GM23338 (cell line): ENCODE measurements at regions not wholly inside any gene's neighbourhood (a gene's known extent, or its start where the extent isn't known, plus 50 kb on each side); places are given as distances from the start of the nearest gene placed in this dataset.

Experiments used
- ATAC-seq: fragments of 200-7000 bp; cut with Tn5 transposase; 3 replicates; pipeline ENCODE4 v1.9.1; 2020
- DNase-seq: peaks from one replicate; pipeline ENCODE4 v3.0.0-alpha.2; 2015; ENCODE audit warnings: low spot score
- H2AFZ ChIP-seq: fragments of 200-600 bp; sonication (generic); 2 replicates; pipeline ENCODE4 v1.8.0; 2016; ENCODE audit warnings: antibody characterized with exemption, mild to moderate bottlenecking, moderate library complexity
- H3F3A ChIP-seq: fragments of 200-600 bp; sonication (generic); replicated peaks from 2 replicates; pipeline ENCODE4 v1.8.0; 2017; ENCODE audit warnings: antibody characterized with exemption, mixed run types, low read depth
- H3K27ac ChIP-seq: fragments of 200-600 bp; sonication (generic); 2 replicates; pipeline ENCODE4 v1.6.1; 2016; ENCODE audit warnings: low read depth
- H3K27me3 ChIP-seq: fragments of 200-600 bp; sonication (generic); 2 replicates; pipeline ENCODE4 v1.8.0; 2016; ENCODE audit warnings: mild to moderate bottlenecking, mixed run types, moderate library complexity; ENCODE audit not compliant: insufficient read depth
- H3K36me3 ChIP-seq: fragments of 200-600 bp; sonication (generic); 2 replicates; pipeline ENCODE4 v1.8.0; 2016; ENCODE audit warnings: mild to moderate bottlenecking; ENCODE audit not compliant: insufficient read depth
- H3K4me1 ChIP-seq: fragments of 200-600 bp; sonication (generic); 2 replicates; pipeline ENCODE4 v1.8.0; 2016; ENCODE audit warnings: mild to moderate bottlenecking, moderate library complexity; ENCODE audit not compliant: insufficient read depth
- H3K4me2 ChIP-seq: fragments of 200-600 bp; sonication (generic); 2 replicates; pipeline ENCODE4 v1.7.1; 2017; ENCODE audit warnings: mixed run types
- H3K4me3 ChIP-seq: fragments of 200-600 bp; sonication (generic); 2 replicates; pipeline ENCODE4 v1.6.1; 2016; ENCODE audit warnings: mixed run types
- H3K79me2 ChIP-seq: fragments of 200-600 bp; sonication (generic); replicated peaks from 2 replicates; pipeline ENCODE4 v1.8.0; 2017; ENCODE audit warnings: mild to moderate bottlenecking; ENCODE audit not compliant: insufficient read depth
- H3K9me2 ChIP-seq: fragments of 200-600 bp; sonication (generic); 2 replicates; pipeline ENCODE4 v1.8.0; 2017; ENCODE audit not compliant: insufficient read depth
- H4K20me1 ChIP-seq: fragments of 200-600 bp; sonication (generic); replicated peaks from 2 replicates; pipeline ENCODE4 v1.8.0; 2017; ENCODE audit warnings: mild to moderate bottlenecking; ENCODE audit not compliant: insufficient read depth
- H3K27ac Mint-ChIP-seq: 2 replicates; pipeline ENCODE4 v1.8.0; 2020; ENCODE audit warnings: inconsistent platforms, mild to moderate bottlenecking, moderate library complexity, mixed read lengths
- H3K27me3 Mint-ChIP-seq: 3 replicates; pipeline ENCODE4 v1.8.0; 2022; ENCODE audit warnings: low read depth, mild to moderate bottlenecking, moderate library complexity, mixed read lengths, inconsistent platforms; ENCODE audit not compliant: insufficient read depth, poor library complexity
- H3K36me3 Mint-ChIP-seq: 3 replicates; pipeline ENCODE4 v1.8.0; 2021; ENCODE audit warnings: low read depth, mild to moderate bottlenecking, inconsistent platforms, moderate library complexity, mixed read lengths
- H3K4me1 Mint-ChIP-seq: 3 replicates; pipeline ENCODE4 v1.8.0; 2020; ENCODE audit warnings: mild to moderate bottlenecking, inconsistent platforms, mixed read lengths
- H3K4me3 Mint-ChIP-seq: 3 replicates; pipeline ENCODE4 v1.8.0; 2021; ENCODE audit warnings: moderate library complexity, mild to moderate bottlenecking, inconsistent platforms, mixed read lengths
- H3K9me3 Mint-ChIP-seq: 3 replicates; pipeline ENCODE4 v1.8.0; 2020; ENCODE audit warnings: moderate library complexity, mild to moderate bottlenecking, inconsistent platforms, mixed read lengths
- EZH2phosphoT487 ChIP-seq: fragments of 200-600 bp; sonication (generic); IDR thresholded peaks from one replicate; pipeline ENCODE4 v1.8.1; 2018; ENCODE audit warnings: antibody characterized with exemption; ENCODE audit not compliant: unreplicated experiment
- NANOG ChIP-seq: IDR thresholded peaks from 2 replicates; pipeline ENCODE4 v1.6.1; 2016; ENCODE audit warnings: antibody characterized with exemption, borderline replicate concordance
- STAT1 ChIP-seq: IDR thresholded peaks from one replicate; pipeline ENCODE4 v1.6.1; 2016; ENCODE audit warnings: antibody characterized with exemption; ENCODE audit not compliant: unreplicated experiment
- ZNF331 ChIP-seq: fragments of 250-450 bp; sonication (Bioruptor Pico); IDR thresholded peaks from 2 replicates; pipeline ENCODE4 v1.5.0; 2020; ENCODE audit warnings: low read depth, mild to moderate bottlenecking, moderate library complexity
- TF ChIP-seq, protein P1 (sequence below): fragments of 250-450 bp; sonication (Bioruptor Pico); IDR thresholded peaks from 2 replicates; pipeline ENCODE4 v1.5.0; 2020; ENCODE audit warnings: mild to moderate bottlenecking, moderate library complexity

GRCh38 chr1:168483539-168483938 is 60.3 kb downstream of the XCL2 start:
- no peak for ATAC-seq

DNA sequence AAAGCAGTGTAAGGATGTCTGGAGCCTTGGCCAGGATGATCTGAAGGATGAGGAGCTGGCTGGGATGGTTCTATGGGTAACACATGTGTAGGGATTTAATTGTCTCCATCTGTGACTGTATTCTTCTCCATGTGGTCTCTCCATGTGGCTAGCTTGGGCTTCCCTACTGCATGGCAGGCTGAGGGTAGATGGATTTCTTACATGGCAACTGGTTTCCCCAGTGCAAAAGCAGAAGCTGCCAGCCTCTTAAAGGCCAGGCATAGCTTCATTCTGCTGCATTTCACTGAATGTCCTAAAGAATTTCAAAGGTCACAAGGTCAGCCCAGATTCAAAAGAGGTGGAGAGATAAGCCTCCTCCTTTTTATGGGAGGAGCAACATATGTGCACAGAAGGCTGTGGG is 61.7 kb downstream of the XCL2 start:
- Histone ChIP-seq H3K4me3 (no peak overlapping the region), H3K4me1 (peaks cover 19% of the 10 kb centered on the region), H3K27ac (no peak overlapping the region), H2AFZ (no peak overlapping the region), H3F3A (no peaks in the 10 kb centered on the region), H3K36me3 (no peaks in the 10 kb centered on the region), H3K27me3 (no peaks in the 10 kb centered on the region), H4K20me1 (no peaks in the 10 kb centered on the region), H3K4me2 (no peak overlapping the region), H3K79me2 (no peaks in the 10 kb centered on the region), H3K9me2 (no peaks in the 10 kb centered on the region)
- H3K4me1 Mint-ChIP-seq = peaks cover 17% of the 10 kb centered on the region
- H3K9me3 Mint-ChIP-seq = peaks cover 5% of the 10 kb centered on the region; the same call in 2 of the 3 replicates
- ATAC-seq = peak; percentile 88
- H3K4me3 Mint-ChIP-seq = no peak overlapping the region
- TF ChIP-seq, protein P1, sequence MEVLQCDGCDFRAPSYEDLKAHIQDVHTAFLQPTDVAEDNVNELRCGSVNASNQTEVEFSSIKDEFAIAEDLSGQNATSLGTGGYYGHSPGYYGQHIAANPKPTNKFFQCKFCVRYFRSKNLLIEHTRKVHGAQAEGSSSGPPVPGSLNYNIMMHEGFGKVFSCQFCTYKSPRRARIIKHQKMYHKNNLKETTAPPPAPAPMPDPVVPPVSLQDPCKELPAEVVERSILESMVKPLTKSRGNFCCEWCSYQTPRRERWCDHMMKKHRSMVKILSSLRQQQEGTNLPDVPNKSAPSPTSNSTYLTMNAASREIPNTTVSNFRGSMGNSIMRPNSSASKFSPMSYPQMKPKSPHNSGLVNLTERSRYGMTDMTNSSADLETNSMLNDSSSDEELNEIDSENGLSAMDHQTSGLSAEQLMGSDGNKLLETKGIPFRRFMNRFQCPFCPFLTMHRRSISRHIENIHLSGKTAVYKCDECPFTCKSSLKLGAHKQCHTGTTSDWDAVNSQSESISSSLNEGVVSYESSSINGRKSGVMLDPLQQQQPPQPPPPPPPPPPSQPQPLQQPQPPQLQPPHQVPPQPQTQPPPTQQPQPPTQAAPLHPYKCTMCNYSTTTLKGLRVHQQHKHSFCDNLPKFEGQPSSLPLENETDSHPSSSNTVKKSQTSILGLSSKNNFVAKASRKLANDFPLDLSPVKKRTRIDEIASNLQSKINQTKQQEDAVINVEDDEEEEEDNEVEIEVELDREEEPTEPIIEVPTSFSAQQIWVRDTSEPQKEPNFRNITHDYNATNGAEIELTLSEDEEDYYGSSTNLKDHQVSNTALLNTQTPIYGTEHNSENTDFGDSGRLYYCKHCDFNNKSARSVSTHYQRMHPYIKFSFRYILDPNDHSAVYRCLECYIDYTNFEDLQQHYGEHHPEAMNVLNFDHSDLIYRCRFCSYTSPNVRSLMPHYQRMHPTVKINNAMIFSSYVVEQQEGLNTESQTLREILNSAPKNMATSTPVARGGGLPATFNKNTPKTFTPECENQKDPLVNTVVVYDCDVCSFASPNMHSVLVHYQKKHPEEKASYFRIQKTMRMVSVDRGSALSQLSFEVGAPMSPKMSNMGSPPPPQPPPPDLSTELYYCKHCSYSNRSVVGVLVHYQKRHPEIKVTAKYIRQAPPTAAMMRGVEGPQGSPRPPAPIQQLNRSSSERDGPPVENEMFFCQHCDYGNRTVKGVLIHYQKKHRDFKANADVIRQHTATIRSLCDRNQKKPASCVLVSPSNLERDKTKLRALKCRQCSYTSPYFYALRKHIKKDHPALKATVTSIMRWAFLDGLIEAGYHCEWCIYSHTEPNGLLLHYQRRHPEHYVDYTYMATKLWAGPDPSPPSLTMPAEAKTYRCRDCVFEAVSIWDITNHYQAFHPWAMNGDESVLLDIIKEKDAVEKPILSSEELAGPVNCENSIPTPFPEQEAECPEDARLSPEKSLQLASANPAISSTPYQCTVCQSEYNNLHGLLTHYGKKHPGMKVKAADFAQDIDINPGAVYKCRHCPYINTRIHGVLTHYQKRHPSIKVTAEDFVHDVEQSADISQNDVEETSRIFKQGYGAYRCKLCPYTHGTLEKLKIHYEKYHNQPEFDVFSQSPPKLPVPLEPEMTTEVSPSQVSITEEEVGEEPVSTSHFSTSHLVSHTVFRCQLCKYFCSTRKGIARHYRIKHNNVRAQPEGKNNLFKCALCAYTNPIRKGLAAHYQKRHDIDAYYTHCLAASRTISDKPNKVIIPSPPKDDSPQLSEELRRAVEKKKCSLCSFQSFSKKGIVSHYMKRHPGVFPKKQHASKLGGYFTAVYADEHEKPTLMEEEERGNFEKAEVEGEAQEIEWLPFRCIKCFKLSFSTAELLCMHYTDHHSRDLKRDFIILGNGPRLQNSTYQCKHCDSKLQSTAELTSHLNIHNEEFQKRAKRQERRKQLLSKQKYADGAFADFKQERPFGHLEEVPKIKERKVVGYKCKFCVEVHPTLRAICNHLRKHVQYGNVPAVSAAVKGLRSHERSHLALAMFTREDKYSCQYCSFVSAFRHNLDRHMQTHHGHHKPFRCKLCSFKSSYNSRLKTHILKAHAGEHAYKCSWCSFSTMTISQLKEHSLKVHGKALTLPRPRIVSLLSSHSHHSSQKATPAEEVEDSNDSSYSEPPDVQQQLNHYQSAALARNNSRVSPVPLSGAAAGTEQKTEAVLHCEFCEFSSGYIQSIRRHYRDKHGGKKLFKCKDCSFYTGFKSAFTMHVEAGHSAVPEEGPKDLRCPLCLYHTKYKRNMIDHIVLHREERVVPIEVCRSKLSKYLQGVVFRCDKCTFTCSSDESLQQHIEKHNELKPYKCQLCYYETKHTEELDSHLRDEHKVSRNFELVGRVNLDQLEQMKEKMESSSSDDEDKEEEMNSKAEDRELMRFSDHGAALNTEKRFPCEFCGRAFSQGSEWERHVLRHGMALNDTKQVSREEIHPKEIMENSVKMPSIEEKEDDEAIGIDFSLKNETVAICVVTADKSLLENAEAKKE = 0 out of 2 replicates have a peak, but pooled peaks have one; percentile 5
- no peak for TF ChIP-seq ZNF331 (CRISPR knock-in tag)
- H3K27ac Mint-ChIP-seq = no peak overlapping the region
- no peaks in the 10 kb centered on the region for H3K36me3 Mint-ChIP-seq
- DNase-seq = peak; percentile 68
- H3K27me3 Mint-ChIP-seq = peaks cover 7% of the 10 kb centered on the region

More at GRCh38 chr1:168483539-168483938, 60.3 kb downstream of the XCL2 start:
- no peak for DNase-seq
- Histone ChIP-seq H3K36me3 (no peaks in the 10 kb centered on the region), H3K27me3 (no peaks in the 10 kb centered on the region), H3F3A (no peaks in the 10 kb centered on the region), H3K4me3 (no peak overlapping the region), H3K27ac (no peak overlapping the region), H3K79me2 (no peaks in the 10 kb centered on the region), H3K4me1 (peaks cover 19% of the 10 kb centered on the region), H4K20me1 (no peaks in the 10 kb centered on the region), H2AFZ (no peak overlapping the region), H3K4me2 (no peak overlapping the region), H3K9me2 (no peaks in the 10 kb centered on the region)
- no peak overlapping the region for H3K27ac Mint-ChIP-seq
- H3K4me1 Mint-ChIP-seq = peaks cover 17% of the 10 kb centered on the region
- H3K36me3 Mint-ChIP-seq = no peaks in the 10 kb centered on the region
- peaks cover 5% of the 10 kb centered on the region; the same call in 2 of the 3 replicates for H3K9me3 Mint-ChIP-seq
- no peak overlapping the region for H3K4me3 Mint-ChIP-seq
- TF ChIP-seq NANOG (no peak), EZH2phosphoT487 (no peak), STAT1 (no peak)
- peaks cover 7% of the 10 kb centered on the region for H3K27me3 Mint-ChIP-seq
